ENCODE measurements at regions not wholly inside any gene's neighbourhood (a gene's known extent, or its start where the extent isn't known, plus 50 kb on each side); places are given as distances from the start of the nearest gene placed in this dataset.

DNA sequence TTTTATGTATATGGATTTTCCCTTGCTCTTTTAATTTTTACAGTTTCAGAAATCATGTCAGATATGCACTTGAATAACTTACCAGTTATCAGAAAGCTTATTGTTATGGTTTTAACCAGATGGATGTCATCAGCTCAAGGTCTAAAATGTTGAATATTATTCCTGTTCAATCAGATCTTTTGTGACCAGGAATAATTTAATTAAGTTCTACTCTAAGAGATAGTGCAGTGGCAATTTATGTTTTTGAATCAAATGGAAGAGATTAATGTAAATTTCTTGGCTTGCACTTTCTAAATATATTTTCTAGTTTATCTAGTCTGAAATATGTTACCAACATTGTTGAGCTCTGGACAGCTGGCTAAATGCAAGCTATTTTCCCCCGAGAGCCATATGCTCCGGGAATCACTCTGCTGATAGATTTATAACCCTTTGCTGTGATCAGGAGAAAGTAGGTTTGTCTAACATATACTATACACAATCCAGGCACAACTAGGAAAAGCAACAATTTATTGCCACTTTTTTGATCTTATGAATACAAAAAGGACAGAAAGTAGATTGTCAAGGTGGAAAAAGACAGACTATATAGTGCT lies 76.8 kb upstream of the CD96 start:
- Histone ChIP-seq H3K9me3 (ENCODE audit: control insufficient read depth in 2 of 3, low read length in 3 of 3) (no peaks in the 10 kb centered on the region), H3K27me3 (ENCODE audit: control insufficient read depth in 2 of 2, insufficient read depth in 2 of 2, low read length in 2 of 2) (no peaks in the 10 kb centered on the region), H3K27ac (ENCODE audit: low read depth, low read length) (no peak overlapping the region), H3K36me3 (ENCODE audit: control insufficient read depth in 2 of 3, insufficient read depth in 3 of 3, low read length in 3 of 3) (no peaks in the 10 kb centered on the region), H3K4me1 (ENCODE audit: control insufficient read depth in 2 of 2, insufficient read depth in 2 of 2, low read length in 2 of 2) (no peaks in the 10 kb centered on the region), H3K4me3 (ENCODE audit: low read length) (no peak overlapping the region)
- ChIA-PET POLR2A (no interaction called here), CTCF (no interaction called here)
- DNase-seq (no peak), ATAC-seq (no peak)
- intact Hi-C loops (cut with micrococcal nuclease): no loop called here
- Mint-ChIP-seq H3K27me3 (peaks cover 0 to 13% (median 0%) of the 10 kb centered on the region in 5 donors), H3K27ac (no peak overlapping the region), H3K9me3 (peaks cover 0 to 3% (median 0%) of the 10 kb centered on the region in 11 donors), H3K4me3 (no peak overlapping the region), H3K36me3 (no peaks in the 10 kb centered on the region), H3K4me1 (no peaks in the 10 kb centered on the region)

DNA sequence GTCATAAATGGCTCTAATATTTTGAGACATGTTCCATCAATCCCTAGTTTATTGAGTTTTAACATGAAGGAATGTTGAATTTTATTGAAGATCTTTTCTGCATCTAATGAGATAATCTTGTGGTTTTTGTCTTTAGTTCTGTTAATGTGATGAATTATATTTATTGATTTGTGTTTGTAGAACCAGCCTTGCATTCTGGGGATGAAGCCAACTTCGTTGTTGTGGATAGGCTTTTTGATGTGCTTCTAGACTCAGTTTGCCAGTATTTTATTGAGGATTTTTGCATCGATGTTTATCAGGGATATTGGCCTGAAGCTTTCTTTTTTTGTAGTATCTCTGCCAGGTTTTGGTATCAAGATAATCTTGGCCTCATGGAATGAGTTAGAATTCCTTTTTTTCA lies 72.0 kb upstream of the CD96 start:
- ChIA-PET POLR2A (no interaction called here), CTCF (no interaction called here)
- H3K27me3 Mint-ChIP-seq: peaks cover 0 to 9% (median 0%) of the 10 kb centered on the region in 5 donors
- Histone ChIP-seq H3K27me3 (ENCODE audit: control insufficient read depth in 2 of 2, insufficient read depth in 2 of 2, low read length in 2 of 2) (no peaks in the 10 kb centered on the region), H3K4me1 (ENCODE audit: control insufficient read depth in 2 of 2, insufficient read depth in 2 of 2, low read length in 2 of 2) (no peaks in the 10 kb centered on the region), H3K4me3 (ENCODE audit: low read length) (no peak overlapping the region), H3K9me3 (ENCODE audit: control insufficient read depth in 2 of 3, low read length in 3 of 3) (no peaks in the 10 kb centered on the region), H3K27ac (ENCODE audit: low read depth, low read length) (no peak overlapping the region), H3K36me3 (ENCODE audit: control insufficient read depth in 2 of 3, insufficient read depth in 3 of 3, low read length in 3 of 3) (no peaks in the 10 kb centered on the region)
- H3K4me3 Mint-ChIP-seq: no peak overlapping the region
- intact Hi-C loops (cut with micrococcal nuclease): no loop called here
- H3K4me1 Mint-ChIP-seq: no peaks in the 10 kb centered on the region
- no peak for DNase-seq
- peaks cover 0 to 6% (median 0%) of the 10 kb centered on the region in 5 donors for H3K36me3 Mint-ChIP-seq
- no peak overlapping the region for H3K27ac Mint-ChIP-seq
- ATAC-seq: no peak
- peaks cover 2 to 15% (median 6%) of the 10 kb centered on the region in 11 donors for H3K9me3 Mint-ChIP-seq

DNA sequence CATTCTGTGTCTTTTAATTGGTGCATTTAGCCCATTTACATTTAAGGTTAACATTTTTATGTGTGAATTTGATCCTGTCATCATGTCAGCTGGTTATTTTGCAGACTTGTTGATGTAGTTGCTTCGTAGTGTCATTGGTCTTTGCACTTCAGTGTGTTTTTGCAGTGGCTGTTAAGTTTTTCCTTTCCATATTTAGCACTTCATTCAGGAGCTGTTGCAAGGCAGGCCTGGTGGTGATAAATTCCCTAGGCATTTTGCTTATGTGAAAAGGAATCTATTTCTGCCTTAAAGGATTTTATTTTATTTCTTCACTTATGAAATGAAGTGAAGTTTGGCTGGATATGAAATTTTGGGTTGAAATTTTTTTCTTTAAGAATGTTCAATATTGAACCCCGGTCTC lies 70.2 kb upstream of the CD96 start:
- peaks cover 0 to 9% (median 0%) of the 10 kb centered on the region in 5 donors for H3K27me3 Mint-ChIP-seq
- H3K4me3 Mint-ChIP-seq: no peak overlapping the region
- no peaks in the 10 kb centered on the region for H3K9me3 ChIP-seq (ENCODE audit: control insufficient read depth in 2 of 3, low read length in 3 of 3)
- H3K9me3 Mint-ChIP-seq: peaks cover 2 to 15% (median 6%) of the 10 kb centered on the region in 11 donors
- no peaks in the 10 kb centered on the region for H3K27me3 ChIP-seq (ENCODE audit: control insufficient read depth in 2 of 2, insufficient read depth in 2 of 2, low read length in 2 of 2)
- H3K36me3 ChIP-seq (ENCODE audit: control insufficient read depth in 2 of 3, insufficient read depth in 3 of 3, low read length in 3 of 3): no peaks in the 10 kb centered on the region
- H3K36me3 Mint-ChIP-seq: peaks cover 0 to 6% (median 0%) of the 10 kb centered on the region in 5 donors
- no peaks in the 10 kb centered on the region for H3K4me1 Mint-ChIP-seq
- no peaks in the 10 kb centered on the region for H3K4me1 ChIP-seq (ENCODE audit: control insufficient read depth in 2 of 2, insufficient read depth in 2 of 2, low read length in 2 of 2)
- intact Hi-C loops (cut with micrococcal nuclease): no loop called here
- no peak overlapping the region for H3K27ac Mint-ChIP-seq
- ChIA-PET CTCF (no interaction called here), POLR2A (no interaction called here)
- no peak overlapping the region for H3K27ac ChIP-seq (ENCODE audit: low read depth, low read length)
- DNase-seq: no peak
- no peak overlapping the region for H3K4me3 ChIP-seq (ENCODE audit: low read length)
- no peak for ATAC-seq

DNA sequence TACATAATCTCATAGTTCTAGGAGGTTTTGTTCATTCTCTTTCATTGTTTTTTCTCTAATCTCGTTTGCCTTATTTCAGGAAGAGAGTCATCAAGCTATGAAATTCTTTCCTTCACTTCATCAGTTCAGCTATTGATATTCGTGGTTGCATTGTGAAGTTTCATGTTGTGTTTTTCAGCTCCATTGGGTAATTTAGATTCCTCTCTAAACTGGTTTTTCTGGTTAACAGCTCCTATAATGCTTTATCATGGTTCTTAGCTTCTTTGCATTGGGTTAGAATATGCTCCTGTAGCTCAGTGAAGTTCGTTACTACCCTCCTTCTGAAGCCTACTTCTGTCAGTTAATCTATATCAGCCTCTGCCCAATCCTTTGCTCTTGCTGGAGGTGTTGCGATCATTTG lies 69.4 kb upstream of the CD96 start:
- H3K27me3 ChIP-seq (ENCODE audit: control insufficient read depth in 2 of 2, insufficient read depth in 2 of 2, low read length in 2 of 2): no peaks in the 10 kb centered on the region
- no peaks in the 10 kb centered on the region for H3K9me3 ChIP-seq (ENCODE audit: control insufficient read depth in 2 of 3, low read length in 3 of 3)
- Mint-ChIP-seq H3K4me3 (no peak overlapping the region), H3K27ac (no peak overlapping the region), H3K36me3 (peaks cover 0 to 6% (median 0%) of the 10 kb centered on the region in 5 donors), H3K9me3 (peaks cover 2 to 15% (median 6%) of the 10 kb centered on the region in 11 donors), H3K27me3 (peaks cover 0 to 9% (median 2%) of the 10 kb centered on the region in 5 donors), H3K4me1 (no peaks in the 10 kb centered on the region)
- CTCF ChIA-PET: no interaction called here
- intact Hi-C loops (cut with micrococcal nuclease): no loop called here
- DNase-seq (no peak), ATAC-seq (no peak)
- POLR2A ChIA-PET: no interaction called here
- H3K4me1 ChIP-seq (ENCODE audit: control insufficient read depth in 2 of 2, insufficient read depth in 2 of 2, low read length in 2 of 2): no peaks in the 10 kb centered on the region
- H3K27ac ChIP-seq (ENCODE audit: low read depth, low read length): no peak overlapping the region
- no peaks in the 10 kb centered on the region for H3K36me3 ChIP-seq (ENCODE audit: control insufficient read depth in 2 of 3, insufficient read depth in 3 of 3, low read length in 3 of 3)
- no peak overlapping the region for H3K4me3 ChIP-seq (ENCODE audit: low read length)

DNA sequence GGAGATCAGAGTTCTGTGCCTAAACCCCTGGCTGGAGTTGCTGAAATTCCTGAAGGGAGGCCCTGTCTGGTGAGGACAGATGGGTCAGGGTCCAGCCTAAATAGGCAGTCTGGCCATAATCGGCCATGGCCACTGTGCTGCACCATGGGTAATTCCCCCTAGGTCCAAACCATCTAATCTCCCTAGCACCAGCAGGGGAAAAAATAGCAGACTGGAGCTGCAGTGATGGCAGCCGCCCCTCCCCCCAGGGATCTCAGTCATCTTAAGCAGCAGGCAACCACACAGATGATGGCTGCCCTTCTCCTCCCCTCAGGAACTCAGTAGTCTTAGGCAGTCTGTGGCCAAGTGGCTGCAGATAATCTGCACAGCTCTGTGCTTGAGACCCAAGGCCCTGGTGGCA lies 68.4 kb upstream of the CD96 start:
- Mint-ChIP-seq H3K9me3 (peaks cover 2 to 15% (median 4%) of the 10 kb centered on the region in 11 donors), H3K4me3 (no peak overlapping the region), H3K36me3 (peaks cover 0 to 6% (median 0%) of the 10 kb centered on the region in 5 donors), H3K27ac (no peak overlapping the region), H3K27me3 (peaks cover 0 to 9% (median 3%) of the 10 kb centered on the region in 5 donors), H3K4me1 (no peaks in the 10 kb centered on the region)
- no peak overlapping the region for H3K27ac ChIP-seq (ENCODE audit: low read depth, low read length)
- no peaks in the 10 kb centered on the region for H3K27me3 ChIP-seq (ENCODE audit: control insufficient read depth in 2 of 2, insufficient read depth in 2 of 2, low read length in 2 of 2)
- no peak for ATAC-seq
- ChIA-PET CTCF (no interaction called here), POLR2A (no interaction called here)
- intact Hi-C loops (cut with micrococcal nuclease): no loop called here
- H3K4me3 ChIP-seq (ENCODE audit: low read length): no peak overlapping the region
- no peak for DNase-seq
- no peaks in the 10 kb centered on the region for H3K36me3 ChIP-seq (ENCODE audit: control insufficient read depth in 2 of 3, insufficient read depth in 3 of 3, low read length in 3 of 3)
- H3K9me3 ChIP-seq (ENCODE audit: control insufficient read depth in 2 of 3, low read length in 3 of 3): no peaks in the 10 kb centered on the region
- no peaks in the 10 kb centered on the region for H3K4me1 ChIP-seq (ENCODE audit: control insufficient read depth in 2 of 2, insufficient read depth in 2 of 2, low read length in 2 of 2)

DNA sequence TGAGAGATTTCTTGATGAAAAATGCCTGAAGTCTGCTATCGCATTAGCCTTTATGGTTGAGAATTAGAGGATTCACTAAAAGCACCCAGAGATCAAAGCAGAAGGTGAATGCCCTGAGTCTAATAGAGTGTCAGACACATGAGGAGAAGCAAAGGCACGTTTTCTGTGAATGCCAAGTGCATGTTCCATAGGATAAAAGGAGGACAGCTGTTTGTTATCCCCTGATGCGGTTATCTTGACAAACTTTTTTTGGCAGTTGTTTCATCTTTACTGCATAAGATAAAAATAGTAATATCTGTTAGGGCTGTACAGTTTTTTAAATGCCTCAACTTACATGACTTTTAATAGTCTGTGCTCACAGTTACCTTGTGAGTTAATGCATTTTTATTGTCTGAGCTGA lies 65.3 kb upstream of the CD96 start:
- Histone ChIP-seq H3K9me3 (ENCODE audit: control insufficient read depth in 2 of 3, low read length in 3 of 3) (no peaks in the 10 kb centered on the region), H3K36me3 (ENCODE audit: control insufficient read depth in 2 of 3, insufficient read depth in 3 of 3, low read length in 3 of 3) (no peaks in the 10 kb centered on the region), H3K27me3 (ENCODE audit: control insufficient read depth in 2 of 2, insufficient read depth in 2 of 2, low read length in 2 of 2) (no peaks in the 10 kb centered on the region), H3K27ac (ENCODE audit: low read depth, low read length) (no peak overlapping the region), H3K4me3 (ENCODE audit: low read length) (no peak overlapping the region), H3K4me1 (ENCODE audit: control insufficient read depth in 2 of 2, insufficient read depth in 2 of 2, low read length in 2 of 2) (no peaks in the 10 kb centered on the region)
- ChIA-PET CTCF (no interaction called here), POLR2A (no interaction called here)
- Mint-ChIP-seq H3K27ac (no peak overlapping the region), H3K4me1 (no peaks in the 10 kb centered on the region), H3K9me3 (peaks cover 0 to 10% (median under 1%) of the 10 kb centered on the region in 11 donors), H3K36me3 (no peaks in the 10 kb centered on the region), H3K27me3 (peaks cover 0 to 3% (median 0%) of the 10 kb centered on the region in 5 donors), H3K4me3 (no peak overlapping the region)
- intact Hi-C loops (cut with micrococcal nuclease): no loop called here
- DNase-seq (no peak), ATAC-seq (no peak)

DNA sequence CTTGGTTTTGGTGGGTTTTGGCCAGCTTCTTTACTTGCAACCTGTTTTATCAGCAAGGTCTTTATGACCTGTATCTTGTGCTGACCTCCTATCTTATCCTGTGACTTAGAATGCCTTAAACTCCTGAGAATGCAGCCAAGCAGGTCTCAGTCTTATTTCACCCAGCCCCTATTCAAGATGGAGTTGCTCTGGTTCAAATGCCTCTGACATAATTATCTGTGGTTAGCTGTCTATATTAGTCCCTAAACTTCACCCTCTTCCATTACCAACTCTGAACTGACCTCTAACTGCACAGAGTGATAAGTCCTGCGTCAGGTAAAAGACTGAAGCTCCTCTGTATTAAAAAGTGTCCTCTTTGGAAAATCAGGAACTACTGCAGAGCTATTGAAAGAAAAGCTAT lies 61.9 kb upstream of the CD96 start:
- no peaks in the 10 kb centered on the region for H3K9me3 ChIP-seq (ENCODE audit: control insufficient read depth in 2 of 3, low read length in 3 of 3)
- intact Hi-C loops (cut with micrococcal nuclease): no loop called here
- ChIA-PET CTCF (interaction anchor here (0.5 kb wide), 1 partner anchor 1163 kb away, joined by 3 read pairs; no protein-coding TSS in a partner anchor), POLR2A (no interaction called here)
- peaks cover 0 to 1% (median 0%) of the 10 kb centered on the region in 5 donors for H3K36me3 Mint-ChIP-seq
- H3K27me3 Mint-ChIP-seq: peaks cover 0 to 3% (median 0%) of the 10 kb centered on the region in 5 donors
- H3K9me3 Mint-ChIP-seq: peaks cover 0 to 11% (median 0%) of the 10 kb centered on the region in 11 donors
- H3K4me3 Mint-ChIP-seq: no peak overlapping the region
- no peak overlapping the region for H3K27ac ChIP-seq (ENCODE audit: low read depth, low read length)
- no peak overlapping the region for H3K4me3 ChIP-seq (ENCODE audit: low read length)
- H3K4me1 ChIP-seq (ENCODE audit: control insufficient read depth in 2 of 2, insufficient read depth in 2 of 2, low read length in 2 of 2): no peaks in the 10 kb centered on the region
- no peaks in the 10 kb centered on the region for H3K4me1 Mint-ChIP-seq
- H3K27me3 ChIP-seq (ENCODE audit: control insufficient read depth in 2 of 2, insufficient read depth in 2 of 2, low read length in 2 of 2): no peaks in the 10 kb centered on the region
- ATAC-seq (no peak), DNase-seq (no peak)
- H3K27ac Mint-ChIP-seq: no peak overlapping the region
- H3K36me3 ChIP-seq (ENCODE audit: control insufficient read depth in 2 of 3, insufficient read depth in 3 of 3, low read length in 3 of 3): no peaks in the 10 kb centered on the region
